ENCODE measurements at regions not wholly inside any gene's neighbourhood (a gene's known extent, or its start where the extent isn't known, plus 50 kb on each side); places are given as distances from the start of the nearest gene placed in this dataset.

GRCh38 chr4:186347743-186348142 is 81.8 kb downstream of the F11 start:
- peaks cover 39% of the 10 kb centered on the region for H3K27me3 ChIP-seq
- H3K27ac ChIP-seq: no peak overlapping the region
- WGBS, 2 donors (ENCODE audit: low coverage in 1 of 2): 44 to 62% methylated on average over 7 to 10 of the region's 12 CpGs
- H3K9me3 ChIP-seq: no peaks in the 10 kb centered on the region
- no peak for TF ChIP-seq CTCF (IDR thresholded peaks at IDR 0.05)
- TF ChIP-seq EP300 (IDR thresholded peaks at IDR 0.05): no peak
- TF ChIP-seq POLR2AphosphoS5 (IDR thresholded peaks at IDR 0.05): no peak
- TF ChIP-seq POLR2A (IDR thresholded peaks at IDR 0.05): no peak
- ATAC-seq: no peak
- H3K4me3 ChIP-seq: no peak overlapping the region
- H3K36me3 ChIP-seq: no peaks in the 10 kb centered on the region
- no peaks in the 10 kb centered on the region for H3K4me1 ChIP-seq

GRCh38 chr4:186345184-186345583 is 79.2 kb downstream of the F11 start:
- no peaks in the 10 kb centered on the region for H3K4me1 ChIP-seq
- no peak overlapping the region for H3K27ac ChIP-seq
- no peak overlapping the region for H3K4me3 ChIP-seq
- no peak for ATAC-seq
- peaks cover 43% of the 10 kb centered on the region for H3K27me3 ChIP-seq
- 24 to 39% methylated on average over 2 to 3 of the region's 3 CpGs for WGBS, 2 donors (ENCODE audit: low coverage in 1 of 2)
- no peaks in the 10 kb centered on the region for H3K9me3 ChIP-seq
- TF ChIP-seq CTCF (IDR thresholded peaks at IDR 0.05) (no peak), POLR2A (IDR thresholded peaks at IDR 0.05) (no peak), POLR2AphosphoS5 (IDR thresholded peaks at IDR 0.05) (no peak), EP300 (IDR thresholded peaks at IDR 0.05) (no peak)
- no peaks in the 10 kb centered on the region for H3K36me3 ChIP-seq

DNA sequence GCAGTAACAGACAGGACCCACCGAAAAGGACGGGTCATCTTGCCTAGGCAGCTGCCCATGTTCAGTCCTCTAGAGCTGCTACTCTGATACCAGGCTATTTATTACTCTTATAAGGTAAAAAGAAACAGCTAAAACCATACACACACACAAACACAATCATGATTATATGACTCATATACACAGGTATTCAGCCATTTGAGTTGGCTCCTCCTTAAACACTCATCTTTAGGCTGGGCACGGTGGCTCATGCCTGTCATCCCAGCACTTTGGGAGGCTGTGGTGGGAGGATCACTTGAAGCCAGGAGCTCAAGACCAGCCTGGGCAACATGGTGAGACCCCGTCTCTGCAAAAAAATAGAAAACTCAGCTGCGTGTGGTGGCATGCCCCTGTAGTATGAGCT is 76.6 kb downstream of the F11 start:
- ATAC-seq: no peak
- no peaks in the 10 kb centered on the region for H3K9me3 ChIP-seq

GRCh38 chr4:186341655-186342054 is 75.7 kb downstream of the F11 start:
- WGBS, 2 donors (ENCODE audit: low coverage in 1 of 2): 75 to 100% methylated on average over 4 to 5 of the region's 5 CpGs
- TF ChIP-seq CTCF (IDR thresholded peaks at IDR 0.05) (no peak), POLR2A (IDR thresholded peaks at IDR 0.05) (no peak), EP300 (IDR thresholded peaks at IDR 0.05) (no peak), POLR2AphosphoS5 (IDR thresholded peaks at IDR 0.05) (no peak)
- no peaks in the 10 kb centered on the region for H3K36me3 ChIP-seq
- peaks cover 31% of the 10 kb centered on the region for H3K27me3 ChIP-seq
- H3K4me3 ChIP-seq: no peak overlapping the region
- H3K4me1 ChIP-seq: no peaks in the 10 kb centered on the region
- H3K9me3 ChIP-seq: no peaks in the 10 kb centered on the region
- ATAC-seq: no peak
- H3K27ac ChIP-seq: no peak overlapping the region

More for the DNA sequence above, 76.6 kb downstream of the F11 start:
- no peak overlapping the region for H3K27ac ChIP-seq
- no peak overlapping the region for H3K4me3 ChIP-seq
- peaks cover 31% of the 10 kb centered on the region for H3K27me3 ChIP-seq
- no peaks in the 10 kb centered on the region for H3K36me3 ChIP-seq
- no peak for TF ChIP-seq POLR2AphosphoS5 (IDR thresholded peaks at IDR 0.05)
- no peak for TF ChIP-seq POLR2A (IDR thresholded peaks at IDR 0.05)
- no peak for TF ChIP-seq EP300 (IDR thresholded peaks at IDR 0.05)
- no peak for TF ChIP-seq CTCF (IDR thresholded peaks at IDR 0.05)
- H3K4me1 ChIP-seq: no peaks in the 10 kb centered on the region
- 87 to 94% methylated on average over 4 of the region's 5 CpGs for WGBS, 2 donors (ENCODE audit: low coverage in 1 of 2)
